Erythroblast (primary cell): ENCODE measurements at regions not wholly inside any gene's neighbourhood (a gene's known extent, or its start where the extent isn't known, plus 50 kb on each side); places are given as distances from the start of the nearest gene placed in this dataset.

Experiments used
- GATA1 ChIP-seq: IDR thresholded peaks from 2 replicates; pipeline ENCODE4 v1.6.1; 2011; ENCODE audit warnings: low read depth, mild to moderate bottlenecking, control low read depth, low read length, moderate library complexity
- POLR2A ChIP-seq: IDR thresholded peaks from 2 replicates; pipeline ENCODE4 v1.6.1; 2011; ENCODE audit warnings: mild to moderate bottlenecking, low read length

DNA sequence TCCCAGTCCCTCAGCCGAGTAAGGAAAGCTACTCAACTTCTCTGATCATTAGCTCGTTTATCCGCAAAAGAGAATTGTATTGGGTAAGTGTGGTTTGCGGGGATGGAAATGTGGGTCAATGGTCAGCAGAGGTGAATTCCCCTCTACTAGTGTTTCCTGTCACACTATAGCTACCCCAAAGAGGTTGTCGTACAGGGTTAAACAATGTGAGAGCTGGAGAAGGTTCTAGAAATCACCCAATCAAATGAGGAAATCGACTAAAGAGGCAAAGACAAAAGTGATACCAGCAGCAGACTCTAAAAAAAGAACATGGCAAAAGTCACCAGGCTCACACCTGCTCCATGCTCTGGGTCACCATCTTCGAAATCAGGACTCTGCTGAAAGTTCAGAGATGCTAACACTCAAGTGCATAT is 144.7 kb upstream of the ITGA4 start:
- TF ChIP-seq POLR2A (no peak), GATA1 (no peak)
